Neural cell (in vitro differentiated cells): ENCODE measurements at regions not wholly inside any gene's neighbourhood (a gene's known extent, or its start where the extent isn't known, plus 50 kb on each side); places are given as distances from the start of the nearest gene placed in this dataset.

Experiments
- H2AFZ ChIP-seq: fragments of 200-600, 300-800 bp; sonication (generic), shearing (Covaris generic); 2 replicates; pipeline ENCODE4 v1.6.0; 2014; ENCODE audit warnings: low read depth, mild to moderate bottlenecking, antibody characterized with exemption, low read length, moderate library complexity
- H3F3A ChIP-seq: fragments of 200-600 bp; shearing (Covaris generic); 2 replicates; pipeline ENCODE4 v1.6.1; 2016; ENCODE audit warnings: mild to moderate bottlenecking, moderate library complexity, mixed read lengths, antibody characterized with exemption, low read length; ENCODE audit not compliant: insufficient read depth, poor library complexity, severe bottlenecking
- H3K27ac ChIP-seq: fragments of 200-600, 300-800 bp; sonication (generic), shearing (Covaris generic); 2 replicates; pipeline ENCODE4 v1.5.1; 2014; ENCODE audit warnings: mild to moderate bottlenecking, low read length, moderate library complexity
- H3K27me3 ChIP-seq: fragments of 300-800, 200-600 bp; sonication (generic), shearing (Covaris generic); 2 replicates; pipeline ENCODE4 v1.6.0; 2014; ENCODE audit warnings: mild to moderate bottlenecking, low read depth, low read length, moderate library complexity; ENCODE audit not compliant: insufficient read depth
- H3K36me3 ChIP-seq: fragments of 300-800, 200-600 bp; sonication (generic), shearing (Covaris generic); 2 replicates; pipeline ENCODE4 v1.5.1; 2014; ENCODE audit warnings: mild to moderate bottlenecking, antibody characterized with exemption, low read length, moderate library complexity; ENCODE audit not compliant: insufficient read depth
- H3K4me2 ChIP-seq: fragments of 300-800, 200-600 bp; sonication (generic), shearing (Covaris generic); 2 replicates; pipeline ENCODE4 v1.6.0; 2014; ENCODE audit warnings: mild to moderate bottlenecking, low read length
- H3K4me3 ChIP-seq: fragments of 300-800, 200-600 bp; sonication (generic), shearing (Covaris generic); 2 replicates; pipeline ENCODE4 v1.5.1; 2014; ENCODE audit warnings: mild to moderate bottlenecking, low read length, moderate library complexity
- H3K79me2 ChIP-seq: fragments of 200-600 bp; shearing (Covaris generic); replicated peaks from 2 replicates; pipeline ENCODE4 v1.6.0; 2014; ENCODE audit warnings: mild to moderate bottlenecking, low read length, moderate library complexity; ENCODE audit not compliant: insufficient read depth
- H3K9ac ChIP-seq: fragments of 300-800, 200-600 bp; sonication (generic), shearing (Covaris generic); 2 replicates; pipeline ENCODE4 v1.6.1; 2016; ENCODE audit warnings: mild to moderate bottlenecking, low read length, mixed read lengths
- H3K9me2 ChIP-seq: fragments of 200-600 bp; shearing (Covaris generic); 2 replicates; pipeline ENCODE4 v1.6.1; 2016; ENCODE audit warnings: mild to moderate bottlenecking, low read length, mixed read lengths; ENCODE audit not compliant: insufficient read depth
- H3K9me3 ChIP-seq: fragments of 200-600, 300-800 bp; sonication (generic), shearing (Covaris generic); 2 replicates; pipeline ENCODE4 v1.6.1; 2016; ENCODE audit warnings: mild to moderate bottlenecking, mixed run types, low read length, moderate library complexity, mixed read lengths
- H4K20me1 ChIP-seq: fragments of 200-600 bp; shearing (Covaris generic); 2 replicates; pipeline ENCODE4 v1.6.1; 2016; ENCODE audit warnings: mild to moderate bottlenecking, mixed run types; ENCODE audit not compliant: insufficient read depth
- EP300 ChIP-seq: fragments of 450-650 bp; conservative IDR thresholded peaks from 2 replicates; pipeline ENCODE4 v1.6.1; 2014; ENCODE audit warnings: antibody characterized with exemption, mild to moderate bottlenecking, moderate library complexity; ENCODE audit not compliant: poor library complexity, severe bottlenecking
- EZH2 ChIP-seq: fragments of 200-600, 300-800 bp; shearing (Covaris generic), sonication (generic); IDR thresholded peaks from 2 replicates; pipeline ENCODE4 v1.6.1; 2014; ENCODE audit warnings: antibody characterized with exemption, low read length, borderline replicate concordance, mild to moderate bottlenecking; ENCODE audit not compliant: insufficient read depth, poor library complexity, severe bottlenecking
- MXI1 ChIP-seq: fragments of 450-650 bp; conservative IDR thresholded peaks from 2 replicates; pipeline ENCODE4 v1.6.1; 2014; ENCODE audit warnings: antibody characterized with exemption, mild to moderate bottlenecking; ENCODE audit not compliant: poor library complexity, severe bottlenecking
- POLR2AphosphoS5 ChIP-seq: IDR thresholded peaks from 2 replicates; pipeline ENCODE4 v1.6.1; 2012
- RAD21 ChIP-seq: fragments of 450-650 bp; conservative IDR thresholded peaks from 2 replicates; pipeline ENCODE4 v1.6.1; 2014; ENCODE audit warnings: antibody characterized with exemption, mild to moderate bottlenecking, moderate library complexity
- REST ChIP-seq: IDR thresholded peaks from 2 replicates; pipeline ENCODE4 v1.6.1; 2012; ENCODE audit warnings: borderline replicate concordance
- SMC3 ChIP-seq: fragments of 450-650 bp; conservative IDR thresholded peaks from 2 replicates; pipeline ENCODE4 v1.6.1; 2014; ENCODE audit warnings: antibody characterized with exemption, mild to moderate bottlenecking, moderate library complexity; ENCODE audit not compliant: poor library complexity
- TAF1 ChIP-seq: IDR thresholded peaks from 2 replicates; pipeline ENCODE4 v1.6.1; 2012; ENCODE audit warnings: low read depth
- TF ChIP-seq, protein P1 (sequence below): fragments of 450-650 bp; IDR thresholded peaks from 2 replicates; pipeline ENCODE4 v1.5.1; 2014; ENCODE audit warnings: antibody characterized with exemption, mild to moderate bottlenecking, moderate library complexity; ENCODE audit not compliant: poor library complexity, severe bottlenecking

GRCh38 chr18:25434745-25435144, 82.8 kb upstream of the ZNF521 start:
- Histone ChIP-seq H3F3A (no peaks in the 10 kb centered on the region), H2AFZ (no peak overlapping the region)

GRCh38 chr18:25433590-25433989, 81.6 kb upstream of the ZNF521 start:
- no peaks in the 10 kb centered on the region for H3K36me3 ChIP-seq
- H2AFZ ChIP-seq: no peak overlapping the region
- no peak overlapping the region for H3K4me2 ChIP-seq
- TF ChIP-seq REST: no peak
- no peak for TF ChIP-seq EP300
- TF ChIP-seq SMC3: no peak
- no peak for TF ChIP-seq TAF1
- TF ChIP-seq POLR2AphosphoS5: no peak
- no peak for TF ChIP-seq MXI1
- TF ChIP-seq, protein P1, sequence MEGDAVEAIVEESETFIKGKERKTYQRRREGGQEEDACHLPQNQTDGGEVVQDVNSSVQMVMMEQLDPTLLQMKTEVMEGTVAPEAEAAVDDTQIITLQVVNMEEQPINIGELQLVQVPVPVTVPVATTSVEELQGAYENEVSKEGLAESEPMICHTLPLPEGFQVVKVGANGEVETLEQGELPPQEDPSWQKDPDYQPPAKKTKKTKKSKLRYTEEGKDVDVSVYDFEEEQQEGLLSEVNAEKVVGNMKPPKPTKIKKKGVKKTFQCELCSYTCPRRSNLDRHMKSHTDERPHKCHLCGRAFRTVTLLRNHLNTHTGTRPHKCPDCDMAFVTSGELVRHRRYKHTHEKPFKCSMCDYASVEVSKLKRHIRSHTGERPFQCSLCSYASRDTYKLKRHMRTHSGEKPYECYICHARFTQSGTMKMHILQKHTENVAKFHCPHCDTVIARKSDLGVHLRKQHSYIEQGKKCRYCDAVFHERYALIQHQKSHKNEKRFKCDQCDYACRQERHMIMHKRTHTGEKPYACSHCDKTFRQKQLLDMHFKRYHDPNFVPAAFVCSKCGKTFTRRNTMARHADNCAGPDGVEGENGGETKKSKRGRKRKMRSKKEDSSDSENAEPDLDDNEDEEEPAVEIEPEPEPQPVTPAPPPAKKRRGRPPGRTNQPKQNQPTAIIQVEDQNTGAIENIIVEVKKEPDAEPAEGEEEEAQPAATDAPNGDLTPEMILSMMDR: no peak
- TF ChIP-seq EZH2: no peak
- TF ChIP-seq RAD21: no peak
- H3K4me3 ChIP-seq: no peak overlapping the region
- H3K9me3 ChIP-seq: no peaks in the 10 kb centered on the region
- no peaks in the 10 kb centered on the region for H4K20me1 ChIP-seq
- H3F3A ChIP-seq: no peaks in the 10 kb centered on the region
- no peak overlapping the region for H3K27ac ChIP-seq
- no peaks in the 10 kb centered on the region for H3K27me3 ChIP-seq
- no peaks in the 10 kb centered on the region for H3K79me2 ChIP-seq
- H3K9me2 ChIP-seq: no peaks in the 10 kb centered on the region
- no peak overlapping the region for H3K9ac ChIP-seq

More at GRCh38 chr18:25434745-25435144, 82.8 kb upstream of the ZNF521 start:
- Histone ChIP-seq H3K9me3 (no peaks in the 10 kb centered on the region), H4K20me1 (no peaks in the 10 kb centered on the region), H3K9ac (no peak overlapping the region), H3K9me2 (no peaks in the 10 kb centered on the region), H3K4me2 (no peak overlapping the region), H3K79me2 (no peaks in the 10 kb centered on the region), H3K36me3 (no peaks in the 10 kb centered on the region), H3K27me3 (no peaks in the 10 kb centered on the region), H3K4me3 (no peak overlapping the region), H3K27ac (no peak overlapping the region)
- TF ChIP-seq EP300 (no peak), REST (no peak), MXI1 (no peak), EZH2 (no peak), TAF1 (no peak), RAD21 (no peak), SMC3 (no peak), POLR2AphosphoS5 (no peak)
- TF ChIP-seq, protein P1: no peak
